Dermis microvascular lymphatic vessel endothelial cell (primary cell): ENCODE measurements at regions not wholly inside any gene's neighbourhood (a gene's known extent, or its start where the extent isn't known, plus 50 kb on each side); places are given as distances from the start of the nearest gene placed in this dataset.

Experiments used
- DNase-seq, 2 donors: peaks; one replicate each; pipeline versions ENCODE4 v3.0.0 to v3.0.0-alpha.2; 2010; ENCODE audit warnings: low read depth in 2 of 2

GRCh38 chr15:58235961-58236360, 97.8 kb downstream of the AQP9 start:
- no peak for DNase-seq

- no peak for DNase-seq
Measured at GRCh38 chr15:58240191-58240932, 102.2 kb downstream of the AQP9 start.

- DNase-seq, result no peak
Measured at GRCh38 chr15:58241872-58242271, 103.7 kb downstream of the AQP9 start.

- DNase-seq, result no peak
Measured at GRCh38 chr15:58243070-58243469, 104.9 kb downstream of the AQP9 start.

GRCh38 chr15:58244536-58244935, 106.4 kb downstream of the AQP9 start:
- DNase-seq, result no peak

- no peak for DNase-seq
Measured at GRCh38 chr15:58246041-58246440, 107.9 kb downstream of the AQP9 start.

- DNase-seq, result no peak
Measured at GRCh38 chr15:58247855-58248842, 110.0 kb downstream of the AQP9 start.

- DNase-seq, result peak; percentile 11 to 13
Measured at GRCh38 chr15:58249646-58250312, 111.6 kb downstream of the AQP9 start.

- no peak for DNase-seq
Measured at GRCh38 chr15:58252586-58253323, 114.6 kb downstream of the AQP9 start.

GRCh38 chr15:58257776-58258325, 119.7 kb downstream of the AQP9 start:
- DNase-seq, result no peak

- DNase-seq, result no peak
Measured at GRCh38 chr15:58258501-58259292, 120.5 kb downstream of the AQP9 start.

GRCh38 chr15:58260205-58260724, 122.1 kb downstream of the AQP9 start:
- no peak for DNase-seq

GRCh38 chr15:58260725-58261267, 122.6 kb downstream of the AQP9 start:
- no peak for DNase-seq

GRCh38 chr15:58261368-58261767, 123.2 kb downstream of the AQP9 start:
- no peak for DNase-seq

GRCh38 chr15:58264053-58264971, 126.1 kb downstream of the AQP9 start:
- no peak for DNase-seq

GRCh38 chr15:58267051-58267450, 128.9 kb downstream of the AQP9 start:
- DNase-seq, result no peak

- no peak for DNase-seq
Measured at GRCh38 chr15:58268746-58269267, 130.6 kb downstream of the AQP9 start.
